MM.1S (cell line): ENCODE measurements at regions not wholly inside any gene's neighbourhood (a gene's known extent, or its start where the extent isn't known, plus 50 kb on each side); places are given as distances from the start of the nearest gene placed in this dataset.

Experiments used
- EZH2 ChIP-seq: fragments of 300-600 bp; sonication (generic); optimal IDR thresholded peaks from 2 replicates; pipeline ENCODE3; 2017; ENCODE audit warnings: low read depth, mild to moderate bottlenecking, antibody characterized with exemption, low read length, mixed read lengths
- EZH2phosphoT487 ChIP-seq: fragments of 300-600 bp; sonication (generic); IDR thresholded peaks from 2 replicates; pipeline ENCODE4 v1.6.1; 2018; ENCODE audit warnings: antibody characterized with exemption, low read length
- TF ChIP-seq, protein P1 (sequence below): fragments of 300-600 bp; sonication (generic); IDR thresholded peaks from 2 replicates; pipeline ENCODE4 v1.5.1; 2016; ENCODE audit warnings: antibody characterized with exemption, low read length, mixed read lengths

DNA sequence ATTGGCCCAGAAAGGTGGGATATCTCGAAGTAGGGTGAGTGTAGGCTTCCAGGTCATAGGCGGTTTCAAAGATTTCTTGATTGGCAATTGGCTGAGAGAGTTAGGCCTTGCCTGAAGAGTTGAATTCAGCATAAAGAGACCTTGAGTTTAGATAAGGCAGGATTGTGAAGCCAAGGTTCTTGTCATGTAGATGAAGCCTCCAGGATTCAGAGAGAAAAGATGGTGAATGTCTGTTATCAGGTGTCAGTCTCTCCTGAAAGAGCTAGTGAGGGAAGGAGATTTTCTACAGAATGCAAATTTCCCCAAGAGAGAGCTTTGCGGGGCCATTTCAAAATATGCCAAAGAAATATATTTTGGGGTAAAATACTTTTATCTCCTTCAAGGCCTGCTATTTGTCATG, 217.0 kb upstream of the TLE3 start:
- TF ChIP-seq EZH2 (no peak), EZH2phosphoT487 (no peak)
- TF ChIP-seq, protein P1, sequence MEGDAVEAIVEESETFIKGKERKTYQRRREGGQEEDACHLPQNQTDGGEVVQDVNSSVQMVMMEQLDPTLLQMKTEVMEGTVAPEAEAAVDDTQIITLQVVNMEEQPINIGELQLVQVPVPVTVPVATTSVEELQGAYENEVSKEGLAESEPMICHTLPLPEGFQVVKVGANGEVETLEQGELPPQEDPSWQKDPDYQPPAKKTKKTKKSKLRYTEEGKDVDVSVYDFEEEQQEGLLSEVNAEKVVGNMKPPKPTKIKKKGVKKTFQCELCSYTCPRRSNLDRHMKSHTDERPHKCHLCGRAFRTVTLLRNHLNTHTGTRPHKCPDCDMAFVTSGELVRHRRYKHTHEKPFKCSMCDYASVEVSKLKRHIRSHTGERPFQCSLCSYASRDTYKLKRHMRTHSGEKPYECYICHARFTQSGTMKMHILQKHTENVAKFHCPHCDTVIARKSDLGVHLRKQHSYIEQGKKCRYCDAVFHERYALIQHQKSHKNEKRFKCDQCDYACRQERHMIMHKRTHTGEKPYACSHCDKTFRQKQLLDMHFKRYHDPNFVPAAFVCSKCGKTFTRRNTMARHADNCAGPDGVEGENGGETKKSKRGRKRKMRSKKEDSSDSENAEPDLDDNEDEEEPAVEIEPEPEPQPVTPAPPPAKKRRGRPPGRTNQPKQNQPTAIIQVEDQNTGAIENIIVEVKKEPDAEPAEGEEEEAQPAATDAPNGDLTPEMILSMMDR = no peak
